ENCODE measurements at regions not wholly inside any gene's neighbourhood (a gene's known extent, or its start where the extent isn't known, plus 50 kb on each side); places are given as distances from the start of the nearest gene placed in this dataset.

GRCh38 chr6:62640749-62641148, 354.7 kb upstream of the KHDRBS2 start:
- Histone ChIP-seq H3K27ac (replicated peaks) (no peak overlapping the region), H3K4me3 (replicated peaks; ENCODE audit: insufficient read depth, low read length) (no peak overlapping the region), H3K27me3 (ENCODE audit: insufficient read depth, poor library complexity, severe bottlenecking) (no peaks in the 10 kb centered on the region)
- no peak for DNase-seq (ENCODE audit: low read depth in 1 of 2, low spot score in 1 of 2)
- TF ChIP-seq CTCF (IDR thresholded peaks at IDR 0.05; ENCODE audit: insufficient read depth, low read length): no peak

- DNase-seq (ENCODE audit: low read depth in 1 of 2, low spot score in 1 of 2): no peak
- Histone ChIP-seq H3K27ac (replicated peaks) (no peak overlapping the region), H3K4me3 (replicated peaks; ENCODE audit: insufficient read depth, low read length) (no peak overlapping the region), H3K27me3 (ENCODE audit: insufficient read depth, poor library complexity, severe bottlenecking) (no peaks in the 10 kb centered on the region)
- no peak for TF ChIP-seq GABPA (IDR thresholded peaks at IDR 0.05; ENCODE audit: low read depth)
- no peak for TF ChIP-seq CTCF (IDR thresholded peaks at IDR 0.05; ENCODE audit: insufficient read depth, low read length)
Measured at GRCh38 chr6:62626661-62627060, 340.6 kb upstream of the KHDRBS2 start.

GRCh38 chr6:62623846-62624532, 338.0 kb upstream of the KHDRBS2 start:
- no peak for TF ChIP-seq SPI1 (IDR thresholded peaks at IDR 0.05; ENCODE audit: borderline replicate concordance, low read depth)
- TF ChIP-seq GABPA (IDR thresholded peaks at IDR 0.05; ENCODE audit: low read depth): no peak
- no peak for TF ChIP-seq POLR2AphosphoS5 (IDR thresholded peaks at IDR 0.05; ENCODE audit: low read depth)
- no peak for TF ChIP-seq REST (IDR thresholded peaks at IDR 0.05; ENCODE audit: insufficient replicate concordance, low read depth)
- no peak for TF ChIP-seq CTCF (IDR thresholded peaks at IDR 0.05; ENCODE audit: insufficient read depth, low read length)
- Histone ChIP-seq H3K27ac (replicated peaks) (no peak overlapping the region), H3K27me3 (ENCODE audit: insufficient read depth, poor library complexity, severe bottlenecking) (no peaks in the 10 kb centered on the region), H3K4me3 (replicated peaks; ENCODE audit: insufficient read depth, low read length) (no peak overlapping the region)
- DNase-seq (ENCODE audit: low read depth in 1 of 2, low spot score in 1 of 2): no peak

- H3K27ac ChIP-seq (replicated peaks): no peak overlapping the region
- no peak for DNase-seq (ENCODE audit: low read depth in 1 of 2, low spot score in 1 of 2)
- no peak for TF ChIP-seq SPI1 (IDR thresholded peaks at IDR 0.05; ENCODE audit: borderline replicate concordance, low read depth)
- no peak for TF ChIP-seq REST (IDR thresholded peaks at IDR 0.05; ENCODE audit: insufficient replicate concordance, low read depth)
- H3K4me3 ChIP-seq (replicated peaks; ENCODE audit: insufficient read depth, low read length): no peak overlapping the region
- no peaks in the 10 kb centered on the region for H3K27me3 ChIP-seq (ENCODE audit: insufficient read depth, poor library complexity, severe bottlenecking)
Measured at GRCh38 chr6:62615366-62616015, 329.5 kb upstream of the KHDRBS2 start.
